K562 (cell line): ENCODE measurements at regions not wholly inside any gene's neighbourhood (a gene's known extent, or its start where the extent isn't known, plus 50 kb on each side); places are given as distances from the start of the nearest gene placed in this dataset.

Experiments
- ARID3A ChIP-seq: IDR thresholded peaks from 2 replicates; pipeline ENCODE4 v1.6.1; 2012; ENCODE audit warnings: low read depth, low read length, improper control_type of control experiment, borderline replicate concordance
- ASH1L ChIP-seq: fragments of 450-650 bp; IDR thresholded peaks from 2 replicates; pipeline ENCODE4 v1.6.1; 2018; ENCODE audit warnings: borderline replicate concordance, mild to moderate bottlenecking, low read depth; ENCODE audit not compliant: partially characterized antibody
- EP400 ChIP-seq: fragments of 450-650 bp; IDR thresholded peaks from 2 replicates; pipeline ENCODE4 v1.6.1; 2017; ENCODE audit warnings: antibody characterized with exemption, mild to moderate bottlenecking, moderate library complexity
- ETS1 ChIP-seq: conservative IDR thresholded peaks from 2 replicates; pipeline ENCODE4 v1.6.1; 2011; ENCODE audit warnings: low read depth, mild to moderate bottlenecking, low read length; ENCODE audit not compliant: control insufficient read depth
- GTF2E2 ChIP-seq: fragments of 200-800 bp; sonication (Bioruptor generic); IDR thresholded peaks from 2 replicates; pipeline ENCODE4 v1.6.1; 2016; ENCODE audit warnings: missing genetic modification characterization, missing compliant biosample characterization
- HLTF ChIP-seq: fragments of 450-650 bp; IDR thresholded peaks from 2 replicates; pipeline ENCODE4 v1.6.1; 2016
- JUND ChIP-seq, 2 experiments: IDR thresholded peaks; 2 replicates in 1 of 2; 3 replicates in 1 of 2; pipeline ENCODE4 v1.6.1; 2011; ENCODE audit warnings: borderline replicate concordance in 2 of 2, low read depth in 2 of 2, low read length in 2 of 2, improper control_type of control experiment in 1 of 2, missing biosample characterization in 1 of 2, missing genetic modification characterization in 1 of 2, missing genetic modification reagents in 1 of 2
- MCM3 ChIP-seq: fragments of 450-650 bp; IDR thresholded peaks from 2 replicates; pipeline ENCODE4 v1.6.1; 2016
- MCM5 ChIP-seq: fragments of 450-650 bp; IDR thresholded peaks from 2 replicates; pipeline ENCODE4 v1.6.1; 2016; ENCODE audit warnings: low read depth
- MEF2D ChIP-seq: conservative IDR thresholded peaks from 2 replicates; pipeline ENCODE4 v1.6.1; 2016; ENCODE audit warnings: low read depth, missing genetic modification characterization, missing compliant biosample characterization
- NR2F6 ChIP-seq: fragments of 450-650 bp; formaldehyde crosslinking; IDR thresholded peaks from 2 replicates; pipeline ENCODE4 v1.4.0; 2020; ENCODE audit warnings: mild to moderate bottlenecking
- NR3C1 ChIP-seq: sonication (generic); formaldehyde crosslinking; IDR thresholded peaks from 2 replicates; pipeline ENCODE4 v1.8.1; 2022; ENCODE audit warnings: missing genetic modification reagents
- PATZ1 ChIP-seq: fragments of 250-450 bp; sonication (Bioruptor Pico); IDR thresholded peaks from 2 replicates; pipeline ENCODE4 v1.5.0; 2020; ENCODE audit warnings: mild to moderate bottlenecking, borderline replicate concordance
- PBX2 ChIP-seq, 2 experiments: IDR thresholded peaks in 1 of 2; conservative IDR thresholded peaks in 1 of 2; 2 replicates each; pipeline ENCODE4 v1.6.1; 2016; ENCODE audit warnings: low read depth in 2 of 2, mild to moderate bottlenecking in 1 of 2, missing compliant biosample characterization in 1 of 2, missing genetic modification characterization in 1 of 2, moderate library complexity in 1 of 2
- PKNOX1 ChIP-seq: fragments of 450-650 bp; IDR thresholded peaks from 2 replicates; pipeline ENCODE4 v1.6.1; 2016
- RHOXF2B ChIP-seq: fragments of 250-450 bp; sonication (Bioruptor Pico); conservative IDR thresholded peaks from 2 replicates; pipeline ENCODE4 v1.5.1; 2021
- SREBF2 ChIP-seq: sonication (generic); formaldehyde crosslinking; IDR thresholded peaks from 2 replicates; pipeline ENCODE4 v1.4.0; 2020; ENCODE audit warnings: mild to moderate bottlenecking, missing genetic modification reagents
- TCFL5 ChIP-seq: fragments of 250-450 bp; sonication (Bioruptor Pico); conservative IDR thresholded peaks from 2 replicates; pipeline ENCODE4 v1.6.1; 2021; ENCODE audit warnings: mild to moderate bottlenecking, moderate library complexity, matching md5 sums
- ZC3H4 ChIP-seq: sonication (generic); formaldehyde crosslinking; IDR thresholded peaks from 2 replicates; pipeline ENCODE4 v1.9.0; 2021; ENCODE audit warnings: missing genetic modification reagents, borderline replicate concordance
- ZNF197 ChIP-seq: fragments of 200-800 bp; sonication (Bioruptor generic); IDR thresholded peaks from 2 replicates; pipeline ENCODE4 v1.6.1; 2016; ENCODE audit warnings: low read depth, missing genetic modification characterization, missing compliant biosample characterization
- ZNF263 ChIP-seq: sonication (generic); formaldehyde crosslinking; IDR thresholded peaks from 2 replicates; pipeline ENCODE4 v1.8.0; 2022; ENCODE audit warnings: mild to moderate bottlenecking, missing genetic modification reagents, borderline replicate concordance

DNA sequence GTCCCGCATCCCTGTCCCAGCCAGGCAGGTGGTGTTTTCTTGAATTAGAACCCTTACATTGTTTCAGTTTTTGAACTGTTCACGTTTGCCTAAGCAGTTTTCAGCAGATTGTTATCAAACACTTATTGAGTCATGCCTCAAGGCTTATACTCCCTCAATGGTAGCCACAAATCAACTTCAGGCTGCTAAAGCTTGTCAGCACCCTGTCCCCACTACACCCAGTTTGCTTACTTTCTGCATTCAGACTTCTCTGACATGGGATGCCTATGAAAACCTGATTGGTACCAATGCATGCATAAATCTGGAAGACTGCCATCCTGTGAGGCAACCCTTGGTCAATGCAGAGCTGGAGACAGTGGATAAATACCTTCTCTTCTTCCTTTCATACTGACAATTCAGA lies 225.4 kb downstream of the BTG1 start (continued):
- TF ChIP-seq PATZ1 (CRISPR knock-in tag) = no peak
- TF ChIP-seq MEF2D (tag) = no peak
- TF ChIP-seq ETS1 = no peak
- TF ChIP-seq ZNF197 (CRISPR knock-in tag) = no peak
- no peak for TF ChIP-seq EP400
- no peak for TF ChIP-seq GTF2E2 (tag)
- TF ChIP-seq MCM3 = no peak
- TF ChIP-seq RHOXF2B = no peak
- TF ChIP-seq ZC3H4 (CRISPR knock-in tag) = no peak
- TF ChIP-seq NR2F6 (CRISPR knock-in tag) = no peak
- TF ChIP-seq TCFL5 = no peak
- no peak for TF ChIP-seq ASH1L
- TF ChIP-seq PBX2 (CRISPR knock-in tag; IDR thresholded peaks at IDR 0.05; ENCODE audit: low read depth) = no peak
- peak; percentile 96 for TF ChIP-seq PBX2 (tag; conservative IDR thresholded peaks at IDR 0.05; ENCODE audit: low read depth)
- no peak for TF ChIP-seq ARID3A
- no peak for TF ChIP-seq MCM5
- TF ChIP-seq PKNOX1 = peak; percentile 67
- no peak for TF ChIP-seq SREBF2 (CRISPR knock-in tag)
- no peak for TF ChIP-seq ZNF263 (CRISPR knock-in tag)
- TF ChIP-seq HLTF = no peak
- TF ChIP-seq NR3C1 (CRISPR knock-in tag) = no peak
- peak; percentile 85 for TF ChIP-seq JUND (IDR thresholded peaks at IDR 0.05; ENCODE audit: borderline replicate concordance, low read depth, low read length)
- TF ChIP-seq JUND (tag; IDR thresholded peaks at IDR 0.05; ENCODE audit: borderline replicate concordance, low read depth, low read length) = peak; percentile 67; the same call in 1 of the 3 replicates
